Mammary epithelial cell (primary cell): ENCODE measurements at regions not wholly inside any gene's neighbourhood (a gene's known extent, or its start where the extent isn't known, plus 50 kb on each side); places are given as distances from the start of the nearest gene placed in this dataset.

ENCODE experiments used
- EZH2 ChIP-seq: IDR thresholded peaks from 2 replicates; pipeline ENCODE4 v1.6.1; 2012; ENCODE audit warnings: low read length, inconsistent platforms, borderline replicate concordance
- TF ChIP-seq, protein P1 (sequence below), 2 donors: IDR thresholded peaks in 1 of 2; conservative IDR thresholded peaks in 1 of 2; 2 replicates each; pipeline ENCODE4 v1.5.1; 2011 to 2012; ENCODE audit warnings: inconsistent platforms in 2 of 2, low read length in 2 of 2, mild to moderate bottlenecking in 2 of 2, control low read depth in 1 of 2, low read depth in 1 of 2; ENCODE audit not compliant: insufficient read depth in 1 of 2; ENCODE audit errors: extremely low read depth in 1 of 2

GRCh38 chr2:88857951-88858411 lies 166.5 kb downstream of the RPIA start:
- TF ChIP-seq, protein P1, sequence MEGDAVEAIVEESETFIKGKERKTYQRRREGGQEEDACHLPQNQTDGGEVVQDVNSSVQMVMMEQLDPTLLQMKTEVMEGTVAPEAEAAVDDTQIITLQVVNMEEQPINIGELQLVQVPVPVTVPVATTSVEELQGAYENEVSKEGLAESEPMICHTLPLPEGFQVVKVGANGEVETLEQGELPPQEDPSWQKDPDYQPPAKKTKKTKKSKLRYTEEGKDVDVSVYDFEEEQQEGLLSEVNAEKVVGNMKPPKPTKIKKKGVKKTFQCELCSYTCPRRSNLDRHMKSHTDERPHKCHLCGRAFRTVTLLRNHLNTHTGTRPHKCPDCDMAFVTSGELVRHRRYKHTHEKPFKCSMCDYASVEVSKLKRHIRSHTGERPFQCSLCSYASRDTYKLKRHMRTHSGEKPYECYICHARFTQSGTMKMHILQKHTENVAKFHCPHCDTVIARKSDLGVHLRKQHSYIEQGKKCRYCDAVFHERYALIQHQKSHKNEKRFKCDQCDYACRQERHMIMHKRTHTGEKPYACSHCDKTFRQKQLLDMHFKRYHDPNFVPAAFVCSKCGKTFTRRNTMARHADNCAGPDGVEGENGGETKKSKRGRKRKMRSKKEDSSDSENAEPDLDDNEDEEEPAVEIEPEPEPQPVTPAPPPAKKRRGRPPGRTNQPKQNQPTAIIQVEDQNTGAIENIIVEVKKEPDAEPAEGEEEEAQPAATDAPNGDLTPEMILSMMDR (conservative IDR thresholded peaks at IDR 0.05 in 1 of 2, IDR thresholded peaks at IDR 0.05 in 1 of 2; ENCODE audit: extremely low read depth in 1 of 2, insufficient read depth in 1 of 2, low read depth in 1 of 2, low read length in 2 of 2): no peak
- TF ChIP-seq EZH2: no peak
